Heart left ventricle (tissue), 13 donors: ENCODE measurements at regions not wholly inside any gene's neighbourhood (a gene's known extent, or its start where the extent isn't known, plus 50 kb on each side); places are given as distances from the start of the nearest gene placed in this dataset.

ENCODE experiments used
- CTCF ChIP-seq, 12 donors: fragments of 200-600 bp; sonication (generic) in 4 of 12; IDR thresholded peaks; one replicate each; pipeline versions ENCODE4 v1.5.0 to v1.8.0; 2018 to 2022; ENCODE audit warnings: antibody characterized with exemption in 12 of 12, mild to moderate bottlenecking in 5 of 12
- POLR2A ChIP-seq, 2 donors: fragments of 450-650 bp; IDR thresholded peaks; one replicate each; pipeline ENCODE4 v1.6.1; 2017; ENCODE audit warnings: antibody characterized with exemption in 2 of 2, mild to moderate bottlenecking in 2 of 2, moderate library complexity in 2 of 2
- donor health status: ischemic (EF 13 %, LVEDD 7.1; RV severe dilation, severe dysfunction).
- donor health status: DM: no; HTN: yes; CAD: no.
- donor health status: DM: no; HTN: no; CAD: no.
- donor health status: ischemic (EF 25% LVEDD 6.9; RV normal size, moderate dysfunction).
- donor health status: ischemic (EF 25% LVEDD 5.7; RV mildly dilated, moderate dysfunction).
- donor health status: ischemic (EF 35%, LVEDD 5.7; RV mildly dilated, moderate dysfunction).
- donor health status: nonischemic (EF 11% LVEDD 7.7; RV severe dilation, severe dysfunction).
- donor health status: DM: yes; HTN: yes; CAD: no.
- donor health status: PGD.
- donor health status: ischemic (EF 29% LVEDD 5.4; RV normal size, mild dysfunction).
- donor health status: nonischemic (EF 23%, LVEDD 6.1; RV moderate dilation, normal function).

GRCh38 chrX:139196890-139197289 is 333.6 kb upstream of the F9 start:
- TF ChIP-seq CTCF (IDR thresholded peaks at IDR 0.05) (no peak), POLR2A (IDR thresholded peaks at IDR 0.05) (no peak)
